OCI-LY1 (cell line): ENCODE measurements at regions not wholly inside any gene's neighbourhood (a gene's known extent, or its start where the extent isn't known, plus 50 kb on each side); places are given as distances from the start of the nearest gene placed in this dataset.

Experiments used
- H2AFZ ChIP-seq: fragments of 200-600 bp; sonication (generic), shearing (Covaris generic); 2 replicates; pipeline ENCODE4 v1.6.0; 2014; ENCODE audit warnings: antibody characterized with exemption, mild to moderate bottlenecking, low read length
- H3F3A ChIP-seq: fragments of 200-600 bp; sonication (generic), shearing (Covaris generic); 2 replicates; pipeline ENCODE4 v1.6.0; 2014; ENCODE audit warnings: mild to moderate bottlenecking, antibody characterized with exemption, low read length, moderate library complexity; ENCODE audit not compliant: insufficient read depth
- H3K27ac ChIP-seq: fragments of 200-600 bp; sonication (generic); 2 replicates; pipeline ENCODE4 v1.5.1; 2014; ENCODE audit warnings: low read length, mixed run types, mild to moderate bottlenecking, low read depth; ENCODE audit not compliant: poor library complexity, severe bottlenecking
- H3K27me3 ChIP-seq: fragments of 200-600 bp; sonication (generic); 2 replicates; pipeline ENCODE4 v1.6.0; 2014; ENCODE audit warnings: antibody characterized with exemption, mild to moderate bottlenecking, low read length, moderate library complexity; ENCODE audit not compliant: insufficient read depth
- H3K36me3 ChIP-seq: fragments of 200-600 bp; sonication (generic); 2 replicates; pipeline ENCODE4 v1.6.1; 2014; ENCODE audit warnings: mild to moderate bottlenecking, antibody characterized with exemption, low read length, moderate library complexity, mixed read lengths; ENCODE audit not compliant: insufficient read depth
- H3K4me1 ChIP-seq: fragments of 200-600 bp; sonication (generic); 2 replicates; pipeline ENCODE4 v1.5.1; 2014; ENCODE audit warnings: mild to moderate bottlenecking, low read length, moderate library complexity; ENCODE audit not compliant: insufficient read depth, severe bottlenecking
- H3K4me2 ChIP-seq: fragments of 200-600 bp; sonication (generic), shearing (Covaris generic); 2 replicates; pipeline ENCODE4 v1.6.1; 2014; ENCODE audit warnings: low read length
- H3K4me3 ChIP-seq: fragments of 200-600 bp; sonication (generic); 2 replicates; pipeline ENCODE4 v1.5.1; 2014; ENCODE audit warnings: low read length, low read depth, mild to moderate bottlenecking, mixed read lengths; ENCODE audit not compliant: poor library complexity, severe bottlenecking
- H3K79me2 ChIP-seq: fragments of 200-600 bp; shearing (Covaris generic); 2 replicates; pipeline ENCODE4 v1.6.1; 2016; ENCODE audit warnings: mixed run types, low read length, mixed read lengths; ENCODE audit not compliant: insufficient read depth
- H3K9ac ChIP-seq: fragments of 200-600 bp; sonication (generic), shearing (Covaris generic); 2 replicates; pipeline ENCODE4 v1.6.1; 2014; ENCODE audit warnings: mild to moderate bottlenecking, low read length, mixed read lengths
- H3K9me2 ChIP-seq: fragments of 200-600 bp; sonication (generic), shearing (Covaris generic); 2 replicates; pipeline ENCODE4 v1.6.1; 2014; ENCODE audit warnings: low read depth, mild to moderate bottlenecking, low read length, mixed read lengths
- H3K9me3 ChIP-seq: fragments of 200-600 bp; shearing (Covaris generic); 2 replicates; pipeline ENCODE4 v1.6.1; 2014; ENCODE audit warnings: low read length, mixed read lengths
- H4K20me1 ChIP-seq: fragments of 200-600 bp; sonication (generic), shearing (Covaris generic); 2 replicates; pipeline ENCODE4 v1.6.0; 2016; ENCODE audit warnings: mild to moderate bottlenecking, low read length; ENCODE audit not compliant: insufficient read depth
- CTCF ChIP-seq: fragments of 200-600 bp; sonication (generic), shearing (Covaris generic); IDR thresholded peaks from 2 replicates; pipeline ENCODE4 v1.5.1; 2017; ENCODE audit warnings: mild to moderate bottlenecking, antibody characterized with exemption, low read length, moderate library complexity, mixed read lengths
- EZH2 ChIP-seq: fragments of 200-600 bp; sonication (generic), shearing (Covaris generic); IDR thresholded peaks from 2 replicates; pipeline ENCODE4 v1.8.0; 2017; ENCODE audit warnings: borderline replicate concordance, mixed run types, mild to moderate bottlenecking, antibody characterized with exemption, low read length, moderate library complexity, mixed read lengths

- Histone ChIP-seq H3K79me2 (no peaks in the 10 kb centered on the region), H3K4me2 (no peak overlapping the region), H3K4me1 (no peaks in the 10 kb centered on the region), H3K4me3 (no peak overlapping the region), H3K27me3 (no peaks in the 10 kb centered on the region), H2AFZ (no peak overlapping the region), H3F3A (no peaks in the 10 kb centered on the region), H3K27ac (no peak overlapping the region), H3K9me3 (no peaks in the 10 kb centered on the region), H3K9ac (no peak overlapping the region), H3K36me3 (no peaks in the 10 kb centered on the region), H3K9me2 (no peaks in the 10 kb centered on the region), H4K20me1 (no peaks in the 10 kb centered on the region)
- no peak for TF ChIP-seq EZH2
- no peak for TF ChIP-seq CTCF
Observed at GRCh38 chr2:23248667-23249066, 136.3 kb upstream of the KLHL29 start.

- H3K27ac ChIP-seq: no peak overlapping the region
- H2AFZ ChIP-seq: no peak overlapping the region
- H3K9me3 ChIP-seq: no peaks in the 10 kb centered on the region
- no peak for TF ChIP-seq EZH2
- TF ChIP-seq CTCF: no peak
- H3K79me2 ChIP-seq: no peaks in the 10 kb centered on the region
- no peak overlapping the region for H3K4me2 ChIP-seq
- H3K36me3 ChIP-seq: no peaks in the 10 kb centered on the region
- H3K4me3 ChIP-seq: no peak overlapping the region
- no peaks in the 10 kb centered on the region for H3F3A ChIP-seq
- H3K9me2 ChIP-seq: no peaks in the 10 kb centered on the region
- no peaks in the 10 kb centered on the region for H3K27me3 ChIP-seq
- H4K20me1 ChIP-seq: no peaks in the 10 kb centered on the region
- no peak overlapping the region for H3K9ac ChIP-seq
- no peaks in the 10 kb centered on the region for H3K4me1 ChIP-seq
Observed at GRCh38 chr2:23249348-23249747, 135.6 kb upstream of the KLHL29 start.

GRCh38 chr2:23250371-23250770 is 134.6 kb upstream of the KLHL29 start:
- no peak overlapping the region for H3K9ac ChIP-seq
- no peaks in the 10 kb centered on the region for H3K9me3 ChIP-seq
- no peaks in the 10 kb centered on the region for H3K27me3 ChIP-seq
- no peaks in the 10 kb centered on the region for H3K9me2 ChIP-seq
- H3K4me1 ChIP-seq: no peaks in the 10 kb centered on the region
- no peaks in the 10 kb centered on the region for H3K79me2 ChIP-seq
- TF ChIP-seq EZH2 (no peak), CTCF (no peak)
- no peaks in the 10 kb centered on the region for H4K20me1 ChIP-seq
- H3F3A ChIP-seq: no peaks in the 10 kb centered on the region
- H3K4me3 ChIP-seq: no peak overlapping the region
- no peak overlapping the region for H3K27ac ChIP-seq
- no peak overlapping the region for H2AFZ ChIP-seq
- no peak overlapping the region for H3K4me2 ChIP-seq
- no peaks in the 10 kb centered on the region for H3K36me3 ChIP-seq
